ENCODE measurements at regions not wholly inside any gene's neighbourhood (a gene's known extent, or its start where the extent isn't known, plus 50 kb on each side); places are given as distances from the start of the nearest gene placed in this dataset.
"Not testable (repeated sequence)": the region's sequence is repeated elsewhere in the genome, so short reads cannot be mapped to it uniquely, and the experiment has no call there.

DNA sequence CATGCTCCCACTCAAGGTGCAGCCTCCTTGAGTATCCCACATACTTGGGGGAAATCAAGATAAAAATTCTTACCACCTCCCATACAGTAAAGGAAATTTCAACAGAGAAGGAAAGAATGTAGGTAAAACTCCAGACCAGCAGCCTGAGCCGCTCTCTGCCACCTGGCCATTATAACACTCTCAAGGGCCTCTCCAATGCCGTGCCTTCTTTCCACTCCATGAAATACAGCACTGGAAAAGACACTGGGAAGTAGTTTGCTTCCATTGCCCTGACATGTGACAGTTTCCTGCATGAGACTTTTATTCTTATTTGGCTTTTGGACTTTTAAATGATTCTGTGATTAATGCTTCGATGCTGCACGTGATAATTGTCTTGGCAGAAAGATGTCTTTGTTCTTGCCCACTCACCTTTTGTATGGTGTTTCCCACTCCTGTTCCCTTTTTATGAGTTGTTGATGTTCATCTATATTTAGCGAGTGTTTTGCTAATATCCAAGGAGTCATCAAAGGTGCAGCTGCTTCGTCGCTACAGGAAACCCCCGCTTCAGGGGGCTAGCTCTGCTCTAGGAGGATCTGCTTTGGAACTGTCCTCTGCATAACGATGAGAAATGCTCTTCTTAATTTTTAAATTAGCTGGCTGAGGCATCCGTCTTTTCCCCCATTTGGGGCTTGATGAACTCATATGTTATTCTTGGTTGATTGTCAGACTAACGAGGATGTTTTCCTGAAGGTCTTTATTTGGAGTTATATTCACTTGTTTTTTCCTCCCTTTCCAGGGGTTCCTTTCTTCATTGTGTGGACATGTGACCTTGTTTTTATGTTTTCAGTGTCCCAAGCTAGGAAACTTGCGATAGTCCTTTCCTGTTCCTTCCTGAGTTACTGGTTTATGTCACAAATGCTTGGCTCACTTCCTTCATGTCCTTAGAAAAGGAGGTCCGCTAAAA lies 179.4 kb downstream of the TXNL1 start:
- DNase-seq, result no peak
- Mint-ChIP-seq H3K27ac (no peak overlapping the region), H3K4me3 (no peak overlapping the region), H3K4me1 (ENCODE audit: low read depth) (no peaks in the 10 kb centered on the region), H3K9me3 (peaks cover 3% of the 10 kb centered on the region), H3K27me3 (peaks cover 2% of the 10 kb centered on the region), H3K36me3 (no peaks in the 10 kb centered on the region)
- ChIA-PET CTCF (no interaction called here), POLR2A (no interaction called here)
- intact Hi-C loops (cut with micrococcal nuclease), result no loop called here

- DNase-seq, result no peak
- ChIA-PET POLR2A (no interaction called here), CTCF (no interaction called here)
- no peaks in the 10 kb centered on the region for H3K9me3 Mint-ChIP-seq
- H3K4me1 Mint-ChIP-seq (ENCODE audit: low read depth), result no peaks in the 10 kb centered on the region
- H3K4me3 Mint-ChIP-seq, result no peak overlapping the region
- H3K27ac Mint-ChIP-seq, result no peak overlapping the region
- peaks cover 2% of the 10 kb centered on the region for H3K27me3 Mint-ChIP-seq
- intact Hi-C loops (cut with micrococcal nuclease), result no loop called here
- no peaks in the 10 kb centered on the region for H3K36me3 Mint-ChIP-seq
Measured at GRCh38 chr18:56455874-56456273, 182.5 kb downstream of the TXNL1 start.

DNA sequence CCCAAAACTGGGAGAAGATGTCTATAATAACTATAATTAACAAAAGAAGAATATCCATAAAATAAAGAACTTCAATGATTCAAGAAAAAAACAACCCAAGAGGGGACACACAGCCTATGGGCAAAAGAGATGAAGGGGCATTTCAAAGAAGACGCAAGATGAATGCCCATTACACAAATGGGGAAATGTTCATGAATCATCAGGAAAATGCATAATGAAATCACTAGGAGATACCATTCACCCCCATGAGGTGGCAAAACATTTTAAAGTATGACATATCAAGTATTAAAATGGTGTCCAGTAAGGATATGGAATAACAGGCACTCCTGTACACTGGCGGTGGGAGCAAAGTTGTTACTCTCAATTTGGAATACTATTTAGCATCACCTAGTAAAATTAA lies 183.3 kb downstream of the TXNL1 start:
- intact Hi-C loops (cut with micrococcal nuclease), result no loop called here

GRCh38 chr18:56453631-56454030 lies 184.8 kb downstream of the TXNL1 start:
- no peak overlapping the region for H3K4me3 Mint-ChIP-seq
- no peaks in the 10 kb centered on the region for H3K27me3 Mint-ChIP-seq
- POLR2A ChIA-PET, result no interaction called here
- no peaks in the 10 kb centered on the region for H3K9me3 Mint-ChIP-seq
- DNase-seq, result no peak
- no peaks in the 10 kb centered on the region for H3K4me1 Mint-ChIP-seq (ENCODE audit: low read depth)
- no peak overlapping the region for H3K27ac Mint-ChIP-seq
- H3K36me3 Mint-ChIP-seq, result no peaks in the 10 kb centered on the region
- CTCF ChIA-PET, result interaction anchor here (0.6 kb wide), 1 partner anchor 953 kb away, joined by 4 read pairs; no protein-coding TSS in a partner anchor
- intact Hi-C loops (cut with micrococcal nuclease), result no loop called here

More for the DNA sequence above, 183.3 kb downstream of the TXNL1 start:
- ChIA-PET POLR2A (no interaction called here), CTCF (no interaction called here)
- H3K27me3 Mint-ChIP-seq, result peaks cover 2% of the 10 kb centered on the region
- no peaks in the 10 kb centered on the region for H3K9me3 Mint-ChIP-seq
- H3K36me3 Mint-ChIP-seq, result no peaks in the 10 kb centered on the region
- no peak overlapping the region for H3K27ac Mint-ChIP-seq
- H3K4me1 Mint-ChIP-seq (ENCODE audit: low read depth), result no peaks in the 10 kb centered on the region
- no peak overlapping the region for H3K4me3 Mint-ChIP-seq
- no peak for DNase-seq

DNA sequence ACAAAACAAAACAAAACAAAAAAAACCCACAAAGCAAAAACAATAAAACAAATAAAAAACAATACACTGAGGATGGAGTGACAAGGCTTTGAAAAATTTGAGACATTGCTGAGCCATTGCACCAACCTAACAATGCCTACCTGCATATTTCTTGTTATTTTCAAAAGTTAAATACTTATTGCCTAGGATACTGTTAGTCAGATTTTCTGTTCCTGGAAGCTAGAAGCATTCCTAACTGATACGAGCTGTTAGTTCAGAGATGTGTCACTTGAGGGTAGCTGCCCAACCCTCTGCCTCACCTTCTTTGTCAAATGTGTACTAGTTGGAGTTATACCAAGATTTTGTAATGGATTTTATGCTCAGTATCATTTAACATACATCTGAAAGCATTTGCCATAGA lies 187.2 kb downstream of the TXNL1 start:
- intact Hi-C loops (cut with micrococcal nuclease), result no loop called here
- H3K4me3 Mint-ChIP-seq, result no peak overlapping the region
- no peaks in the 10 kb centered on the region for H3K4me1 Mint-ChIP-seq (ENCODE audit: low read depth)
- H3K36me3 Mint-ChIP-seq, result no peaks in the 10 kb centered on the region
- POLR2A ChIA-PET, result no interaction called here
- CTCF ChIA-PET, result no interaction called here
- no peaks in the 10 kb centered on the region for H3K27me3 Mint-ChIP-seq
- no peak for DNase-seq
- H3K9me3 Mint-ChIP-seq, result no peaks in the 10 kb centered on the region
- H3K27ac Mint-ChIP-seq, result no peak overlapping the region

GRCh38 chr18:56448751-56449150 lies 189.6 kb downstream of the TXNL1 start:
- CTCF ChIA-PET, result no interaction called here
- Mint-ChIP-seq H3K27ac (no peak overlapping the region), H3K36me3 (no peaks in the 10 kb centered on the region), H3K4me1 (ENCODE audit: low read depth) (no peaks in the 10 kb centered on the region), H3K27me3 (no peaks in the 10 kb centered on the region), H3K9me3 (peaks cover 3% of the 10 kb centered on the region), H3K4me3 (no peak overlapping the region)
- intact Hi-C loops (cut with micrococcal nuclease), result no loop called here
- POLR2A ChIA-PET, result no interaction called here
- DNase-seq, result no peak

- Mint-ChIP-seq H3K36me3 (no peaks in the 10 kb centered on the region), H3K4me3 (no peak overlapping the region), H3K9me3 (peaks cover 9% of the 10 kb centered on the region), H3K27me3 (no peaks in the 10 kb centered on the region), H3K27ac (no peak overlapping the region), H3K4me1 (ENCODE audit: low read depth) (no peaks in the 10 kb centered on the region)
- DNase-seq, result no peak
- CTCF ChIA-PET, result no interaction called here
- intact Hi-C loops (cut with micrococcal nuclease), result no loop called here
- POLR2A ChIA-PET, result no interaction called here
Measured at GRCh38 chr18:56445422-56445821, 193.0 kb downstream of the TXNL1 start.

GRCh38 chr18:56444201-56444600 lies 194.2 kb downstream of the TXNL1 start:
- Mint-ChIP-seq H3K27me3 (no peaks in the 10 kb centered on the region), H3K4me1 (ENCODE audit: low read depth) (no peaks in the 10 kb centered on the region), H3K9me3 (peaks cover 9% of the 10 kb centered on the region), H3K36me3 (no peaks in the 10 kb centered on the region), H3K27ac (no peak overlapping the region), H3K4me3 (no peak overlapping the region)
- intact Hi-C loops (cut with micrococcal nuclease), result no loop called here
- ChIA-PET POLR2A (no interaction called here), CTCF (no interaction called here)
- no peak for DNase-seq

DNA sequence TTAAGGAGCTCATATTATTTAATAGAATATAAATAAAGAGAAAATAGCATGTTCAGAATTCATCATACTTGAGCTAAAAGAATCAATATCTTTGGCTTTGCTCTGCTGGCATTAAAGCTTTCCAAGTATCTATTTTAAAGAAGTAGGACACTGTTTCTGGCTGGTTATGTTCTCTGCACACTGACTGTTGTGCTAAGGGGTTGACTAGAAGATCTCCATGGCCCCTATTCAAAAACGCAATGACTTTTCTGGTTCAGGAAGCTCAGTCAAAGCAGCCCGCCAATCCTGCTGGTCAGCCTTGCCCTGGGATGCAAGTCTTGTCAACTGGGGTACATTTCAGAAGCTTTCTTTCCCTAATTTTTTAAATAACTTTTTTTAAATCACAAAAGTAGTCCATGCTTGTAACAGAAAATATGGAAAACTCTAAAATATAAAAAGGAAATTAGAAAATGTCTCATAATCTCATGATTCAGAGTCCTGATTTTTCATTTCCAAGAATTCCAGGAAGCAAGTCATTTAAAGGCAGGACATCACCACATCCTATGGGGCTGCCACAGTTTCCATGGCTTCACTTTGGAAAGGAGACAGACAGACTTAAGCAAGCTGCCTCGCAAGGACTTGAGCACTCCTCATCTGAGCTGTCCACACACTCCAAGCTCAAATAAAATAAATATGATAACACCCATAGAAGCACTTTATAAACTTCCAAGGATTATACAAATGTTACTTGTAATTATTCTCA lies 195.1 kb downstream of the TXNL1 start:
- H3K4me1 Mint-ChIP-seq (ENCODE audit: low read depth), result no peaks in the 10 kb centered on the region

GRCh38 chr18:56438480-56438879 lies 199.9 kb downstream of the TXNL1 start:
- CTCF ChIA-PET; POLR2A ChIA-PET; intact Hi-C loops (cut with micrococcal nuclease); H3K36me3 Mint-ChIP-seq; H3K27ac Mint-ChIP-seq; DNase-seq; H3K4me1 Mint-ChIP-seq (ENCODE audit: low read depth); H3K9me3 Mint-ChIP-seq; H3K27me3 Mint-ChIP-seq; H3K4me3 Mint-ChIP-seq: not testable (repeated sequence)

More for the DNA sequence above, 195.1 kb downstream of the TXNL1 start:
- POLR2A ChIA-PET, result no interaction called here
- H3K27ac Mint-ChIP-seq, result no peak overlapping the region
- H3K27me3 Mint-ChIP-seq, result no peaks in the 10 kb centered on the region
- peaks cover 9% of the 10 kb centered on the region for H3K9me3 Mint-ChIP-seq
- DNase-seq, result no peak
- intact Hi-C loops (cut with micrococcal nuclease), result no loop called here
- H3K4me3 Mint-ChIP-seq, result no peak overlapping the region
- CTCF ChIA-PET, result no interaction called here
- H3K36me3 Mint-ChIP-seq, result no peaks in the 10 kb centered on the region

GRCh38 chr18:56436651-56437050 lies 201.7 kb downstream of the TXNL1 start:
- intact Hi-C loops (cut with micrococcal nuclease), result no loop called here
- H3K27ac Mint-ChIP-seq, result no peak overlapping the region
- H3K9me3 Mint-ChIP-seq, result peaks cover 1% of the 10 kb centered on the region
- no peak overlapping the region for H3K4me3 Mint-ChIP-seq
- DNase-seq, result no peak
- H3K4me1 Mint-ChIP-seq (ENCODE audit: low read depth), result no peaks in the 10 kb centered on the region
- POLR2A ChIA-PET, result no interaction called here
- no peaks in the 10 kb centered on the region for H3K27me3 Mint-ChIP-seq
- no peaks in the 10 kb centered on the region for H3K36me3 Mint-ChIP-seq
- CTCF ChIA-PET, result no interaction called here

GRCh38 chr18:56433919-56434318 lies 204.5 kb downstream of the TXNL1 start:
- DNase-seq, result no peak
- no peaks in the 10 kb centered on the region for H3K4me1 Mint-ChIP-seq (ENCODE audit: low read depth)
- H3K36me3 Mint-ChIP-seq, result no peaks in the 10 kb centered on the region
- H3K27me3 Mint-ChIP-seq, result no peaks in the 10 kb centered on the region
- intact Hi-C loops (cut with micrococcal nuclease), result no loop called here
- H3K9me3 Mint-ChIP-seq, result no peaks in the 10 kb centered on the region
- CTCF ChIA-PET, result no interaction called here
- POLR2A ChIA-PET, result no interaction called here
- no peak overlapping the region for H3K4me3 Mint-ChIP-seq
- no peak overlapping the region for H3K27ac Mint-ChIP-seq

DNA sequence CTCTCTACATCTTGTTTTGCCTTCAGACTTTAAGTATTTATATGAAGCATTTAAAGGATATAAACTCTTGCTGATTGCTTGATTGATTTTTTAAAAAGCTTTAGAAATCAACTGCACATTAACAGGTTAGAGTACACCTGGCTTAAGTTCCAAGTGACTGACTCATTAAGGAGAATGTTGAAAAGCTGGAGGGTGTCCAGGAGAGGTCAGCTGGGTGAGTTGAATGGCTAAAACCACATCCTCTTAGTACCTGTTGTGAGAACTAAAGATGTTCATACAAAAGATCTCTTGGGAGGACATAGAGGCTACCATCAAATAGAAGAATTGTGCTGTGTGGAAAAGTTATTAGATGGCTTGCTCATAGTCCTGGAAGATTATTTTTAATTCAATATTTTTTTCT lies 206.8 kb downstream of the TXNL1 start:
- H3K27ac Mint-ChIP-seq, result no peak overlapping the region
- intact Hi-C loops (cut with micrococcal nuclease), result no loop called here
- DNase-seq, result no peak
- H3K4me1 Mint-ChIP-seq (ENCODE audit: low read depth), result no peaks in the 10 kb centered on the region
- H3K9me3 Mint-ChIP-seq, result peaks cover 4% of the 10 kb centered on the region
- no peaks in the 10 kb centered on the region for H3K27me3 Mint-ChIP-seq
- ChIA-PET CTCF (no interaction called here), POLR2A (interaction anchor here (0.6 kb wide), 1 partner anchor 554 kb away, joined by 4 read pairs; no protein-coding TSS in a partner anchor)
- no peak overlapping the region for H3K4me3 Mint-ChIP-seq
- no peaks in the 10 kb centered on the region for H3K36me3 Mint-ChIP-seq
